ENCODE measurements at regions not wholly inside any gene's neighbourhood (a gene's known extent, or its start where the extent isn't known, plus 50 kb on each side); places are given as distances from the start of the nearest gene placed in this dataset.

DNA sequence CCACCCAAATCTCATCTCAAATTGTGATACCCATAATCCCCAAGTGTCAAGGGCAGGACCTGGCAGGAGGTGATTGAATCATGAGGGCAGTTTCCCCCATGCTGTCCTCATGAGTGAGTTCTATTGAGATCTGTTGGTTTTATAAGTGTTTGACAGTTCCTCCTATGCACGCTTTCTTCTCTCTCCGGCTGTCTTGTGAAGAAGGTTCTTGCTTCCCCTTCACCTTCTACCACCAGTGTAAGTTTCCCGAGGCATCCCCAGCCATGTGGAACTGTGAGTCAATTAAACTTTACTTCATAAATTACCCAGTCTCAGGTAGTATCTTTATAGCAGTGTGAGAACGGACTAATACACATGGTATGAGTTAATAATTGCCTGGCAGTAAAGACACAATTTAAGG, 581.7 kb upstream of the AMOT start:
- no peak overlapping the region for H3K27ac ChIP-seq (ENCODE audit: extremely low read depth, low read depth, low read length)
- H3K4me3 ChIP-seq (ENCODE audit: low read depth, low read length): no peak overlapping the region
- ChIA-PET CTCF (no interaction called here), POLR2A (no interaction called here)
- no peaks in the 10 kb centered on the region; the same call in 1 of the 2 replicates for H3K9me3 ChIP-seq (ENCODE audit: control insufficient read depth, insufficient read depth, low read depth, low read length)
- H3K36me3 ChIP-seq (ENCODE audit: control insufficient read depth in 2 of 2, insufficient read depth in 1 of 2, low read length in 2 of 2): no peaks in the 10 kb centered on the region
- TF ChIP-seq HOXA7 (CRISPR knock-in tag; IDR thresholded peaks at IDR 0.05; ENCODE audit: borderline replicate concordance): no peak
- TF ChIP-seq ZNF404 (tag by site-specific recombination; IDR thresholded peaks at IDR 0.05): no peak
- TF ChIP-seq ZNF530 (tag by site-specific recombination; IDR thresholded peaks at IDR 0.05; ENCODE audit: low read depth): no peak
- TF ChIP-seq BCL11B (tag by site-specific recombination; IDR thresholded peaks at IDR 0.05; ENCODE audit: low read depth): no peak
- no peak for TF ChIP-seq KLF17 (tag by site-specific recombination; IDR thresholded peaks at IDR 0.05)
- no peak for TF ChIP-seq SALL2 (tag by site-specific recombination; IDR thresholded peaks at IDR 0.05; ENCODE audit: borderline replicate concordance)
- no peak for TF ChIP-seq KLF7 (tag by site-specific recombination; IDR thresholded peaks at IDR 0.05; ENCODE audit: borderline replicate concordance)
- no peak for TF ChIP-seq ZNF311 (tag by site-specific recombination; IDR thresholded peaks at IDR 0.05; ENCODE audit: borderline replicate concordance)
- TF ChIP-seq ZNF645 (tag by site-specific recombination; IDR thresholded peaks at IDR 0.05): no peak
- no peak for TF ChIP-seq ZNF544 (tag by site-specific recombination; IDR thresholded peaks at IDR 0.05)
- no peak for TF ChIP-seq SP7 (tag by site-specific recombination; IDR thresholded peaks at IDR 0.05)
- TF ChIP-seq, protein P1, sequence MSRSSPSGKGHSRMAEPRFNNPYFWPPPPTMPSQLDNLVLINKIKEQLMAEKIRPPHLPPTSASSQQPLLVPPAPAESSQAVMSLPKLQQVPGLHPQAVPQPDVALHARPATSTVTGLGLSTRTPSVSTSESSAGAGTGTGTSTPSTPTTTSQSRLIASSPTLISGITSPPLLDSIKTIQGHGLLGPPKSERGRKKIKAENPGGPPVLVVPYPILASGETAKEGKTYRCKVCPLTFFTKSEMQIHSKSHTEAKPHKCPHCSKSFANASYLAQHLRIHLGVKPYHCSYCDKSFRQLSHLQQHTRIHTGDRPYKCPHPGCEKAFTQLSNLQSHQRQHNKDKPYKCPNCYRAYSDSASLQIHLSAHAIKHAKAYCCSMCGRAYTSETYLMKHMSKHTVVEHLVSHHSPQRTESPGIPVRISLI (tag by site-specific recombination; IDR thresholded peaks at IDR 0.05): no peak
- no peak for TF ChIP-seq ZBTB6 (tag by site-specific recombination; IDR thresholded peaks at IDR 0.05)
- no peak for TF ChIP-seq ZNF639 (tag by site-specific recombination; IDR thresholded peaks at IDR 0.05)
- no peak for TF ChIP-seq GLI2 (tag by site-specific recombination; IDR thresholded peaks at IDR 0.05; ENCODE audit: borderline replicate concordance, low read depth)
- TF ChIP-seq, protein P2, sequence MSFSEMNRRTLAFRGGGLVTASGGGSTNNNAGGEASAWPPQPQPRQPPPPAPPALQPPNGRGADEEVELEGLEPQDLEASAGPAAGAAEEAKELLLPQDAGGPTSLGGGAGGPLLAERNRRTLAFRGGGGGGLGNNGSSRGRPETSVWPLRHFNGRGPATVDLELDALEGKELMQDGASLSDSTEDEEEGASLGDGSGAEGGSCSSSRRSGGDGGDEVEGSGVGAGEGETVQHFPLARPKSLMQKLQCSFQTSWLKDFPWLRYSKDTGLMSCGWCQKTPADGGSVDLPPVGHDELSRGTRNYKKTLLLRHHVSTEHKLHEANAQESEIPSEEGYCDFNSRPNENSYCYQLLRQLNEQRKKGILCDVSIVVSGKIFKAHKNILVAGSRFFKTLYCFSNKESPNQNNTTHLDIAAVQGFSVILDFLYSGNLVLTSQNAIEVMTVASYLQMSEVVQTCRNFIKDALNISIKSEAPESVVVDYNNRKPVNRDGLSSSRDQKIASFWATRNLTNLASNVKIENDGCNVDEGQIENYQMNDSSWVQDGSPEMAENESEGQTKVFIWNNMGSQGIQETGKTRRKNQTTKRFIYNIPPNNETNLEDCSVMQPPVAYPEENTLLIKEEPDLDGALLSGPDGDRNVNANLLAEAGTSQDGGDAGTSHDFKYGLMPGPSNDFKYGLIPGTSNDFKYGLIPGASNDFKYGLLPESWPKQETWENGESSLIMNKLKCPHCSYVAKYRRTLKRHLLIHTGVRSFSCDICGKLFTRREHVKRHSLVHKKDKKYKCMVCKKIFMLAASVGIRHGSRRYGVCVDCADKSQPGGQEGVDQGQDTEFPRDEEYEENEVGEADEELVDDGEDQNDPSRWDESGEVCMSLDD (tag by site-specific recombination; IDR thresholded peaks at IDR 0.05): no peak
- TF ChIP-seq ZNF785 (tag by site-specific recombination; IDR thresholded peaks at IDR 0.05): no peak
- no peak for TF ChIP-seq ZNF280D (tag by site-specific recombination; IDR thresholded peaks at IDR 0.05)
- no peaks in the 10 kb centered on the region for H3K4me1 ChIP-seq (ENCODE audit: control insufficient read depth, insufficient read depth, low read length)

Measured in HEK293 (cell line).